ENCODE measurements at regions not wholly inside any gene's neighbourhood (a gene's known extent, or its start where the extent isn't known, plus 50 kb on each side); places are given as distances from the start of the nearest gene placed in this dataset.

- Mint-ChIP-seq H3K4me1 (no peaks in the 10 kb centered on the region), H3K9me3 (peaks cover 4% of the 10 kb centered on the region), H3K4me3 (no peak overlapping the region), H3K27me3 (peaks cover 6% of the 10 kb centered on the region), H3K36me3 (ENCODE audit: low read depth) (no peaks in the 10 kb centered on the region), H3K27ac (no peak overlapping the region)
- no peak for DNase-seq
- POLR2A ChIA-PET: interaction anchor here (0.5 kb wide), 1 partner anchor 13 kb away, joined by 5 read pairs; no protein-coding TSS in a partner anchor
- no peak for ATAC-seq (ENCODE audit: low read depth)
- intact Hi-C loops (cut with micrococcal nuclease): no loop called here
- CTCF ChIA-PET: no interaction called here
- no peak for TF ChIP-seq CTCF (IDR thresholded peaks at IDR 0.05)
Measured at GRCh38 chr9:89670114-89670513, 65.3 kb downstream of the GADD45G start.

- POLR2A ChIA-PET: interaction anchor here (0.5 kb wide), 1 partner anchor 12 kb away, joined by 5 read pairs; no protein-coding TSS in a partner anchor
- intact Hi-C loops (cut with micrococcal nuclease): no loop called here
- H3K27ac Mint-ChIP-seq: no peak overlapping the region
- H3K4me3 Mint-ChIP-seq: no peak overlapping the region
- no peaks in the 10 kb centered on the region for H3K4me1 Mint-ChIP-seq
- no peak for ATAC-seq (ENCODE audit: low read depth)
- H3K27me3 Mint-ChIP-seq: peaks cover 4% of the 10 kb centered on the region
- CTCF ChIA-PET: no interaction called here
- peaks cover 4% of the 10 kb centered on the region for H3K9me3 Mint-ChIP-seq
- DNase-seq: no peak
- H3K36me3 Mint-ChIP-seq (ENCODE audit: low read depth): no peaks in the 10 kb centered on the region
- TF ChIP-seq CTCF (IDR thresholded peaks at IDR 0.05): no peak
Measured at GRCh38 chr9:89670801-89671434, 66.1 kb downstream of the GADD45G start.

GRCh38 chr9:89674667-89675057, 69.8 kb downstream of the GADD45G start:
- Mint-ChIP-seq H3K36me3 (ENCODE audit: low read depth) (no peaks in the 10 kb centered on the region), H3K4me1 (no peaks in the 10 kb centered on the region), H3K4me3 (no peak overlapping the region), H3K27ac (no peak overlapping the region), H3K9me3 (peaks cover 4% of the 10 kb centered on the region), H3K27me3 (no peaks in the 10 kb centered on the region)
- no peak for DNase-seq
- POLR2A ChIA-PET: no interaction called here
- CTCF ChIA-PET: no interaction called here
- TF ChIP-seq CTCF (IDR thresholded peaks at IDR 0.05): no peak
- intact Hi-C loops (cut with micrococcal nuclease): no loop called here
- no peak for ATAC-seq (ENCODE audit: low read depth)

- Mint-ChIP-seq H3K9me3 (peaks cover 4% of the 10 kb centered on the region), H3K4me1 (no peaks in the 10 kb centered on the region), H3K27me3 (no peaks in the 10 kb centered on the region), H3K36me3 (ENCODE audit: low read depth) (no peaks in the 10 kb centered on the region), H3K4me3 (no peak overlapping the region), H3K27ac (no peak overlapping the region)
- no peak for DNase-seq
- TF ChIP-seq CTCF (IDR thresholded peaks at IDR 0.05): no peak
- POLR2A ChIA-PET: no interaction called here
- ATAC-seq (ENCODE audit: low read depth): no peak
- CTCF ChIA-PET: no interaction called here
- intact Hi-C loops (cut with micrococcal nuclease): no loop called here
Measured at GRCh38 chr9:89675058-89675742, 70.4 kb downstream of the GADD45G start.

- Mint-ChIP-seq H3K36me3 (ENCODE audit: low read depth) (no peaks in the 10 kb centered on the region), H3K4me3 (no peak overlapping the region), H3K9me3 (peaks cover 4% of the 10 kb centered on the region), H3K27ac (no peak overlapping the region), H3K4me1 (peaks cover 4% of the 10 kb centered on the region), H3K27me3 (no peaks in the 10 kb centered on the region)
- POLR2A ChIA-PET: no interaction called here
- DNase-seq (no peak), ATAC-seq (ENCODE audit: low read depth) (no peak)
- CTCF ChIA-PET: no interaction called here
- TF ChIP-seq CTCF (IDR thresholded peaks at IDR 0.05): no peak
- intact Hi-C loops (cut with micrococcal nuclease): no loop called here
Measured at GRCh38 chr9:89676281-89676680, 71.5 kb downstream of the GADD45G start.

Measured in activated B cell treated with CpG ODN at 0.5 μM for 24 hours (primary cell).